Right lobe of liver (tissue), 6 donors: ENCODE measurements at regions not wholly inside any gene's neighbourhood (a gene's known extent, or its start where the extent isn't known, plus 50 kb on each side); places are given as distances from the start of the nearest gene placed in this dataset.

ENCODE experiments used
- ATAC-seq, 4 donors: fragments of 200-7000 bp; cut with Tn5 transposase; one replicate each; pipeline ENCODE4 v1.9.1; 2020; ENCODE audit warnings: mild to moderate bottlenecking in 4 of 4, moderate library complexity in 4 of 4
- DNase-seq, 3 donors: peaks; one replicate each; pipeline ENCODE4 v3.0.0-alpha.2; 2020
- H3K27ac ChIP-seq, 3 donors: fragments of 200-600 bp; one replicate each; pipeline ENCODE4 v1.8.0; 2022
- H3K27me3 ChIP-seq, 2 donors: fragments of 200-600 bp; one replicate each; pipeline ENCODE4 v1.8.0; 2022
- H3K36me3 ChIP-seq, 4 donors: fragments of 200-600 bp; sonication (generic) in 1 of 4; one replicate each; pipeline versions ENCODE4 v1.5.1 to v1.8.0; 2017 to 2022; ENCODE audit warnings: control low read depth in 1 of 4
- H3K4me1 ChIP-seq, 4 donors: fragments of 200-600 bp; sonication (generic) in 1 of 4; one replicate each; pipeline versions ENCODE4 v1.5.1 to v1.8.0; 2017 to 2022; ENCODE audit warnings: control low read depth in 1 of 4
- H3K4me3 ChIP-seq, 3 donors: fragments of 200-600 bp; one replicate each; pipeline ENCODE4 v1.8.0; 2022
- H3K9me3 ChIP-seq, 4 donors: fragments of 200-600 bp; sonication (generic) in 1 of 4; one replicate each; pipeline versions ENCODE4 v1.5.1 to v1.8.0; 2017 to 2022; ENCODE audit warnings: control low read depth in 1 of 4
- POLR2A ChIP-seq: fragments of 450-650 bp; IDR thresholded peaks from one replicate; pipeline ENCODE4 v1.6.1; 2017; ENCODE audit warnings: antibody characterized with exemption, mild to moderate bottlenecking
- WGBS: methylation state at CpG from one replicate; pipeline ENCODE4 v1.1.6; 2018; ENCODE audit warnings: low coverage, low lambda C conversion rate; ENCODE audit not compliant: insufficient coverage; ENCODE audit errors: missing lambda C conversion rate; 5-methylcytosine and 5-hydroxymethylcytosine counted together
- intact Hi-C, 2 donors: fragments of 100-400 bp; cut with DNase I; formaldehyde crosslinking; loops; one replicate each; pipeline versions ENCODE4 v1.11.2 to v1.14.1; 2022
- TF ChIP-seq, protein P1 (sequence below), 4 donors: fragments of 200-600 bp in 3 of 4; fragments of 450-650 bp in 1 of 4; IDR thresholded peaks; one replicate each; pipeline versions ENCODE4 v1.5.1 to v1.8.0; 2016 to 2022; ENCODE audit warnings: antibody characterized with exemption in 4 of 4, mild to moderate bottlenecking in 2 of 4
- donor health status: DM: no; HTN: yes; CAD: no.
- donor health status: DM: no; HTN: no; CAD: no.
- donor health status: DM: no; HTN: no; CAD: no.
- donor health status: DM: no; HTN: yes; CAD: no.
- donor health status: DM: no; HTN: yes; CAD: no.

DNA sequence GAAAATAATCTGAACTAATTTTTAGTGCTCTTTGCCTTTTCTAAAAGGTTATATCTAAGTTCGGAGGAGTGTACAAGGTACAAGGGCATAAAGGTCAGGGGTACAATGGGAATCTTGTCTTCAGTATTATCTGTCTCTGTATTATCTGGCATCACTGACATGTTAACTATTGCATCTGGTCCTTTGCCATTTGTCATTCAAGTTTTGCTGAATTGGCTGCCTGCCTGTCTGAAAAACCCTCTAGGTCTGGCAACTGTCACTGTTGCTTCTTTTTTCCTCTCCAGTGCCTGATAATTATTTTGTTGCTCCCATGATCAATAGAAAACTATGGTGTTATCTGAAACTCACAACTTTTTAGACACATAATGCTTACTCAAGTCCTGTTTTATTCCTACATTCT is 112.5 kb upstream of the STK26 start:
- no peak for ATAC-seq

GRCh38 chrX:131915488-131915887 is 107.6 kb upstream of the STK26 start:
- no peaks in the 10 kb centered on the region for H3K4me1 ChIP-seq
- H3K4me3 ChIP-seq: no peak overlapping the region
- no peak overlapping the region for H3K27ac ChIP-seq
- DNase-seq (no peak), ATAC-seq (no peak)
- intact Hi-C loops: no loop called here
- 46% methylated on average over 2 of the region's 3 CpGs for WGBS
- H3K36me3 ChIP-seq: no peaks in the 10 kb centered on the region
- TF ChIP-seq POLR2A: no peak
- TF ChIP-seq, protein P1, sequence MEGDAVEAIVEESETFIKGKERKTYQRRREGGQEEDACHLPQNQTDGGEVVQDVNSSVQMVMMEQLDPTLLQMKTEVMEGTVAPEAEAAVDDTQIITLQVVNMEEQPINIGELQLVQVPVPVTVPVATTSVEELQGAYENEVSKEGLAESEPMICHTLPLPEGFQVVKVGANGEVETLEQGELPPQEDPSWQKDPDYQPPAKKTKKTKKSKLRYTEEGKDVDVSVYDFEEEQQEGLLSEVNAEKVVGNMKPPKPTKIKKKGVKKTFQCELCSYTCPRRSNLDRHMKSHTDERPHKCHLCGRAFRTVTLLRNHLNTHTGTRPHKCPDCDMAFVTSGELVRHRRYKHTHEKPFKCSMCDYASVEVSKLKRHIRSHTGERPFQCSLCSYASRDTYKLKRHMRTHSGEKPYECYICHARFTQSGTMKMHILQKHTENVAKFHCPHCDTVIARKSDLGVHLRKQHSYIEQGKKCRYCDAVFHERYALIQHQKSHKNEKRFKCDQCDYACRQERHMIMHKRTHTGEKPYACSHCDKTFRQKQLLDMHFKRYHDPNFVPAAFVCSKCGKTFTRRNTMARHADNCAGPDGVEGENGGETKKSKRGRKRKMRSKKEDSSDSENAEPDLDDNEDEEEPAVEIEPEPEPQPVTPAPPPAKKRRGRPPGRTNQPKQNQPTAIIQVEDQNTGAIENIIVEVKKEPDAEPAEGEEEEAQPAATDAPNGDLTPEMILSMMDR (IDR thresholded peaks at IDR 0.05): no peak
- peaks cover 0 to 9% of the 10 kb centered on the region in 2 donors for H3K27me3 ChIP-seq
- no peaks in the 10 kb centered on the region for H3K9me3 ChIP-seq

More for the DNA sequence above, 112.5 kb upstream of the STK26 start:
- Histone ChIP-seq H3K36me3 (no peaks in the 10 kb centered on the region), H3K27me3 (peaks cover 0 to 9% of the 10 kb centered on the region in 2 donors), H3K9me3 (no peaks in the 10 kb centered on the region), H3K4me3 (no peak overlapping the region), H3K4me1 (no peaks in the 10 kb centered on the region), H3K27ac (no peak overlapping the region)
- 44% methylated on average over 1 of the region's 1 CpG for WGBS
- TF ChIP-seq, protein P1 (IDR thresholded peaks at IDR 0.05): no peak
- TF ChIP-seq POLR2A: no peak
- no peak for DNase-seq
- intact Hi-C loops: no loop called here

GRCh38 chrX:131917588-131917987 is 105.5 kb upstream of the STK26 start:
- H3K27me3 ChIP-seq: peaks cover 0 to 6% of the 10 kb centered on the region in 2 donors
- no peaks in the 10 kb centered on the region for H3K9me3 ChIP-seq
- no peaks in the 10 kb centered on the region for H3K36me3 ChIP-seq
- H3K4me3 ChIP-seq: no peak overlapping the region
- TF ChIP-seq, protein P1 (IDR thresholded peaks at IDR 0.05): no peak
- TF ChIP-seq POLR2A: no peak
- H3K27ac ChIP-seq: no peak overlapping the region
- ATAC-seq (no peak), DNase-seq (no peak)
- H3K4me1 ChIP-seq: no peaks in the 10 kb centered on the region
- 53% methylated on average over 2 of the region's 2 CpGs for WGBS
- intact Hi-C loops: no loop called here

DNA sequence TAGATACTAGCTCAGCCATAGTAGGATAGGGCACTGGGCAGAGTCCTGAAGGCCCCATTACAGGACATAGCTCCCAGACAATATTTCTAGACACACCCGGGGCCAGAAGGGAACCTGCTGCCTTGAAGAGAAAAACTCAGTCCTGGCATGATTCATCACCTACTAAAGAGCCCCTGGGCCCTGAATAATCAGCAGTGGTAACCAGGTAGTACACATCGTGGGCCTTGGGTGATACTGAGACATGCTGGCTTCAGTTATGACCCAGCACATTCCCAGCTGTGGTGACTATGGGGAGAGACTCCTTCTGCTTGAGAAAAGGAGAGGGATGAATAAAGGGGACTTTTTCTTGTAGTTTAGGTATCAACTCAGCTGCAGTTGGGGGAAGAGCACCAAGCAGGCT is 104.3 kb upstream of the STK26 start:
- Histone ChIP-seq H3K27me3 (no peaks in the 10 kb centered on the region), H3K4me1 (no peaks in the 10 kb centered on the region), H3K36me3 (no peaks in the 10 kb centered on the region), H3K4me3 (no peak overlapping the region), H3K27ac (no peak overlapping the region), H3K9me3 (no peaks in the 10 kb centered on the region)
- no peak for ATAC-seq
- 51% methylated on average over 2 of the region's 2 CpGs for WGBS
- intact Hi-C loops: no loop called here
- TF ChIP-seq, protein P1 (IDR thresholded peaks at IDR 0.05): no peak
- no peak for TF ChIP-seq POLR2A
- DNase-seq: no peak
